Stimulated activated CD4-positive, alpha-beta T cell treated with anti-CD3 and anti-CD28 coated beads, Interleukin-12 subunit alpha, Interleukin-12 subunit beta, amount 100 ng/mL, for 24 hours (primary cell): ENCODE measurements at regions not wholly inside any gene's neighbourhood (a gene's known extent, or its start where the extent isn't known, plus 50 kb on each side); places are given as distances from the start of the nearest gene placed in this dataset.
"Not testable (repeated sequence)": the region's sequence is repeated elsewhere in the genome, so short reads cannot be mapped to it uniquely, and the experiment has no call there.

Experiments
- DNase-seq, 2 experiments: peaks; one replicate each; pipeline ENCODE4 v3.0.0-alpha.2; 2020; ENCODE audit warnings: low read depth in 2 of 2

- DNase-seq, result no peak
These were observed 636.7 kb downstream of the RFPL4B start for GRCh38 chr6:112983713-112984261.

GRCh38 chr6:112984899-112985298 lies 637.8 kb downstream of the RFPL4B start:
- DNase-seq, result no peak

- DNase-seq, result no peak
These were observed 639.2 kb downstream of the RFPL4B start for GRCh38 chr6:112986321-112986720.

GRCh38 chr6:112988748-112989147 lies 641.6 kb downstream of the RFPL4B start:
- no peak for DNase-seq

GRCh38 chr6:112990971-112991370 lies 643.8 kb downstream of the RFPL4B start:
- no peak for DNase-seq

GRCh38 chr6:112991912-112992311 lies 644.8 kb downstream of the RFPL4B start:
- no peak for DNase-seq

- no peak for DNase-seq
These were observed 650.4 kb downstream of the RFPL4B start for GRCh38 chr6:112997421-112998085.

- no peak for DNase-seq
These were observed 656.9 kb downstream of the RFPL4B start for GRCh38 chr6:113004054-113004453.

- DNase-seq, result no peak
These were observed 657.5 kb downstream of the RFPL4B start for GRCh38 chr6:113004470-113005270.

GRCh38 chr6:113006494-113006893 lies 659.4 kb downstream of the RFPL4B start:
- DNase-seq, result no peak

GRCh38 chr6:113009682-113010081 lies 662.6 kb downstream of the RFPL4B start:
- no peak for DNase-seq

GRCh38 chr6:113010196-113010989 lies 663.3 kb downstream of the RFPL4B start:
- no peak for DNase-seq

- no peak for DNase-seq
These were observed 664.3 kb downstream of the RFPL4B start for GRCh38 chr6:113011389-113011788.

GRCh38 chr6:113011801-113012200 lies 664.7 kb downstream of the RFPL4B start:
- no peak for DNase-seq

- no peak for DNase-seq
These were observed 668.1 kb downstream of the RFPL4B start for GRCh38 chr6:113015249-113015648.

GRCh38 chr6:113017353-113017752 lies 670.2 kb downstream of the RFPL4B start:
- DNase-seq, result no peak

GRCh38 chr6:113018351-113019151 lies 671.4 kb downstream of the RFPL4B start:
- DNase-seq, result no peak

GRCh38 chr6:113019176-113019575 lies 672.0 kb downstream of the RFPL4B start:
- DNase-seq, result no peak

GRCh38 chr6:113027780-113028179 lies 680.6 kb downstream of the RFPL4B start:
- no peak for DNase-seq

GRCh38 chr6:113029161-113029560 lies 682.0 kb downstream of the RFPL4B start:
- DNase-seq, result not testable (repeated sequence)

- no peak for DNase-seq
These were observed 684.6 kb downstream of the RFPL4B start for GRCh38 chr6:113031591-113032238.
